Astrocyte (in vitro differentiated cells and primary cell): ENCODE measurements at regions not wholly inside any gene's neighbourhood (a gene's known extent, or its start where the extent isn't known, plus 50 kb on each side); places are given as distances from the start of the nearest gene placed in this dataset.

Experiments used
- EZH2 ChIP-seq: IDR thresholded peaks from 2 replicates; pipeline ENCODE4 v1.6.1; 2012; ENCODE audit warnings: mild to moderate bottlenecking, low read length, inconsistent platforms; ENCODE audit not compliant: insufficient read depth
- TF ChIP-seq, protein P1 (sequence below): IDR thresholded peaks from 2 replicates; pipeline ENCODE4 v1.5.1; 2011; ENCODE audit warnings: low read depth, mild to moderate bottlenecking, inconsistent platforms, low read length, moderate library complexity; ENCODE audit not compliant: insufficient read depth

DNA sequence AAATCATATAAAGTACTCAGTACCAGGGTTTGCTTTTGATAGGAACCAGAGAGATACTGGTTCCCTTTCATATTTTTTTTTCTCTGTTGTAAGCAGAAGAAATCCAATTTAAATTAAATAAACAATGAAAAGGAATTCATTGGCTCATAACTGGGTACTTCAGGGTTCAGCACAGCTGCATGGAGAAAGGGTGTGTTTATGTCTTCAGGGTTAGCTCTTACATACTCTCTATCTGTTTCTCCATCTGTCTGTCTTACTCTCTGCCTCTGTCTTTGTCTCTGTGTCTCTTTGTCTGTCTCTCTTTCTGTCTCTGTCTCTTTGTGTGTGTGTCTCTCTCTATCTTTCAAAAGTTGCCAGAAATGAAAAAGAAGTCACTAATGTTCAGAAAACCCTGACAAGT, 345.9 kb downstream of the MSX2 start:
- TF ChIP-seq, protein P1, sequence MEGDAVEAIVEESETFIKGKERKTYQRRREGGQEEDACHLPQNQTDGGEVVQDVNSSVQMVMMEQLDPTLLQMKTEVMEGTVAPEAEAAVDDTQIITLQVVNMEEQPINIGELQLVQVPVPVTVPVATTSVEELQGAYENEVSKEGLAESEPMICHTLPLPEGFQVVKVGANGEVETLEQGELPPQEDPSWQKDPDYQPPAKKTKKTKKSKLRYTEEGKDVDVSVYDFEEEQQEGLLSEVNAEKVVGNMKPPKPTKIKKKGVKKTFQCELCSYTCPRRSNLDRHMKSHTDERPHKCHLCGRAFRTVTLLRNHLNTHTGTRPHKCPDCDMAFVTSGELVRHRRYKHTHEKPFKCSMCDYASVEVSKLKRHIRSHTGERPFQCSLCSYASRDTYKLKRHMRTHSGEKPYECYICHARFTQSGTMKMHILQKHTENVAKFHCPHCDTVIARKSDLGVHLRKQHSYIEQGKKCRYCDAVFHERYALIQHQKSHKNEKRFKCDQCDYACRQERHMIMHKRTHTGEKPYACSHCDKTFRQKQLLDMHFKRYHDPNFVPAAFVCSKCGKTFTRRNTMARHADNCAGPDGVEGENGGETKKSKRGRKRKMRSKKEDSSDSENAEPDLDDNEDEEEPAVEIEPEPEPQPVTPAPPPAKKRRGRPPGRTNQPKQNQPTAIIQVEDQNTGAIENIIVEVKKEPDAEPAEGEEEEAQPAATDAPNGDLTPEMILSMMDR: no peak
- no peak for TF ChIP-seq EZH2
